GM12878 (cell line): ENCODE measurements at regions not wholly inside any gene's neighbourhood (a gene's known extent, or its start where the extent isn't known, plus 50 kb on each side); places are given as distances from the start of the nearest gene placed in this dataset.

ENCODE experiments used
- ATAC-seq: fragments of 200-7000 bp; cut with Tn5 transposase; 3 replicates; pipeline ENCODE4 v1.9.1; 2020; ENCODE audit warnings: mild to moderate bottlenecking, moderate library complexity
- BruUV-seq: library from RNA; stranded (reverse); fragments of 400-500 nt; replicated peaks from 2 replicates; lab custom pipeline; 2021; lab: Mats Ljungman, UMichigan
- CTCF ChIA-PET: fragments of 300-600 bp; sonication (Branson Sonifier 250); formaldehyde crosslinking; extraction: SDS; loops from one replicate; lab custom pipeline; 2021; ENCODE audit warnings: inconsistent platforms; lab: Yijun Ruan, JAX
- POLR2A ChIA-PET: fragments of 350-600 bp; formaldehyde crosslinking; extraction: SDS; loops from one replicate; lab custom pipeline; 2021; ENCODE audit warnings: inconsistent platforms; lab: Charles Lee
- RAD21 ChIA-PET: fragments of 300-600 bp; sonication (Branson Sonifier 250); formaldehyde crosslinking; loops from one replicate; lab custom pipeline; 2023; ENCODE audit warnings: antibody characterized with exemption; ENCODE audit not compliant: unreplicated experiment; lab: Charles Lee
- SMC1A ChIA-PET: fragments of 300-600 bp; sonication (Branson Sonifier 250); formaldehyde crosslinking; loops from one replicate; lab custom pipeline; 2023; ENCODE audit not compliant: unreplicated experiment, uncharacterized antibody; lab: Charles Lee
- DNase-seq: peaks from one replicate; pipeline ENCODE4 v3.0.0-alpha.2; 2011; ENCODE audit warnings: low read depth, low spot score
- FAIRE-seq: peaks from 3 replicates; lab custom pipeline; 2011; peaks lifted over from hg19 to GRCh38; lab: Jason Lieb, UNC
- H2AFZ ChIP-seq: 2 replicates; pipeline ENCODE4 v1.6.0; 2011; ENCODE audit warnings: low read depth, low read length, control low read depth; ENCODE audit not compliant: control insufficient read depth
- H3K27ac ChIP-seq: 2 replicates; pipeline ENCODE4 v1.5.1; 2011; ENCODE audit warnings: control low read depth; ENCODE audit not compliant: control insufficient read depth, insufficient read depth
- H3K27me3 ChIP-seq, 2 experiments: replicated peaks in 1 of 2; 2 replicates each; pipeline versions ENCODE4 v1.6.0 to v1.6.1; 2011; ENCODE audit warnings: low read length in 1 of 2; ENCODE audit not compliant: control insufficient read depth in 2 of 2, insufficient read depth in 2 of 2
- H3K36me3 ChIP-seq, 2 experiments: 2 replicates each; pipeline ENCODE4 v1.5.1; 2011; ENCODE audit warnings: low read length in 1 of 2; ENCODE audit not compliant: control insufficient read depth in 2 of 2, insufficient read depth in 2 of 2
- H3K4me1 ChIP-seq: 2 replicates; pipeline ENCODE4 v1.6.1; 2011; ENCODE audit warnings: mild to moderate bottlenecking, low read length, moderate library complexity, mixed read lengths; ENCODE audit not compliant: control insufficient read depth, insufficient read depth
- H3K4me2 ChIP-seq: 2 replicates; pipeline ENCODE4 v1.6.0; 2011; ENCODE audit warnings: control low read depth; ENCODE audit not compliant: control insufficient read depth, insufficient read depth
- H3K4me3 ChIP-seq: fragments of 200-600 bp; sonication (generic); 2 replicates; pipeline ENCODE4 v1.5.1; 2016
- H3K79me2 ChIP-seq: 2 replicates; pipeline ENCODE4 v1.6.0; 2011; ENCODE audit warnings: low read length; ENCODE audit not compliant: control insufficient read depth, insufficient read depth
- H3K9ac ChIP-seq: 2 replicates; pipeline ENCODE4 v1.8.0; 2011; ENCODE audit warnings: low read length, control low read depth, mixed read lengths; ENCODE audit not compliant: control insufficient read depth, insufficient read depth
- H3K9me3 ChIP-seq: replicated peaks from 3 replicates; pipeline ENCODE4 v1.5.1; 2011; ENCODE audit warnings: mild to moderate bottlenecking, low read length; ENCODE audit not compliant: control insufficient read depth, insufficient read depth
- H4K20me1 ChIP-seq: 2 replicates; pipeline ENCODE4 v1.6.0; 2011; ENCODE audit not compliant: control insufficient read depth, insufficient read depth
- ASH2L ChIP-seq: fragments of 300-600, 200-600 bp; sonication (generic); IDR thresholded peaks from 2 replicates; pipeline ENCODE4 v1.6.1; 2017; ENCODE audit warnings: low read depth, mild to moderate bottlenecking, borderline replicate concordance
- ATF3 ChIP-seq: IDR thresholded peaks from 2 replicates; pipeline ENCODE4 v1.6.1; 2011; ENCODE audit warnings: low read depth, mild to moderate bottlenecking, low read length, moderate library complexity, borderline replicate concordance; ENCODE audit errors: extremely low read depth
- ETV6 ChIP-seq, 2 experiments: fragments of 450-650 bp in 1 of 2; IDR thresholded peaks in 1 of 2; conservative IDR thresholded peaks in 1 of 2; 2 replicates each; pipeline ENCODE4 v1.6.1; 2014; ENCODE audit warnings: antibody characterized with exemption in 1 of 2, borderline replicate concordance in 1 of 2, low read depth in 1 of 2, mild to moderate bottlenecking in 1 of 2, moderate library complexity in 1 of 2
- FOS ChIP-seq: IDR thresholded peaks from 3 replicates; pipeline ENCODE4 v1.6.1; 2011; ENCODE audit warnings: borderline replicate concordance; ENCODE audit not compliant: insufficient read length; ENCODE audit errors: extremely low read depth
- IRF4 ChIP-seq: IDR thresholded peaks from 2 replicates; pipeline ENCODE4 v1.6.1; 2011; ENCODE audit warnings: low read depth, low read length
- MTA2 ChIP-seq: fragments of 450-650 bp; IDR thresholded peaks from 2 replicates; pipeline ENCODE4 v1.6.1; 2016; ENCODE audit warnings: low read depth, mild to moderate bottlenecking, moderate library complexity
- SKIL ChIP-seq: fragments of 450-650 bp; IDR thresholded peaks from 2 replicates; pipeline ENCODE4 v1.6.1; 2017; ENCODE audit warnings: mild to moderate bottlenecking, low read depth, inconsistent platforms; ENCODE audit not compliant: poor library complexity, severe bottlenecking
- SMC3 ChIP-seq: IDR thresholded peaks from 2 replicates; pipeline ENCODE4 v1.6.1; 2011; ENCODE audit warnings: low read length, improper control_type of control experiment, borderline replicate concordance
- STAT1 ChIP-seq: fragments of 450-650 bp; conservative IDR thresholded peaks from 2 replicates; pipeline ENCODE4 v1.6.1; 2014; ENCODE audit warnings: antibody characterized with exemption, mild to moderate bottlenecking
- TCF3 ChIP-seq: IDR thresholded peaks from 2 replicates; pipeline ENCODE4 v1.6.1; 2012; ENCODE audit warnings: low read depth, mild to moderate bottlenecking, low read length, borderline replicate concordance; ENCODE audit not compliant: insufficient read depth
- USF2 ChIP-seq: IDR thresholded peaks from 2 replicates; pipeline ENCODE4 v1.6.1; 2011; ENCODE audit warnings: low read depth, low read length, improper control_type of control experiment, borderline replicate concordance
- ZBTB4 ChIP-seq: fragments of 450-650 bp; formaldehyde crosslinking; IDR thresholded peaks from 2 replicates; pipeline ENCODE4 v1.4.0; 2022; ENCODE audit warnings: mild to moderate bottlenecking, moderate library complexity
- ZNF384 ChIP-seq: IDR thresholded peaks from 2 replicates; pipeline ENCODE4 v1.6.1; 2012; ENCODE audit warnings: low read depth, mild to moderate bottlenecking, low read length, improper control_type of control experiment, borderline replicate concordance
- ZZZ3 ChIP-seq: IDR thresholded peaks from 2 replicates; pipeline ENCODE4 v1.6.1; 2011; ENCODE audit warnings: low read depth; ENCODE audit not compliant: control insufficient read depth, insufficient read length
- WGBS: methylation state at CpG from one replicate; pipeline ENCODE4 v1.1.6; 2016; ENCODE audit warnings: low lambda C conversion rate; ENCODE audit not compliant: insufficient replicate concordance, insufficient coverage; ENCODE audit errors: missing lambda C conversion rate; 5-methylcytosine and 5-hydroxymethylcytosine counted together
- in situ Hi-C: fragments of 300-500 bp; cut with MboI; formaldehyde crosslinking; loops from 9 replicates; pipeline ENCODE4 v1.14.3; 2018; ENCODE audit warnings: mixed read lengths
- intact Hi-C: fragments of 100-400 bp; cut with micrococcal nuclease; formaldehyde crosslinking; loops from one replicate; pipeline ENCODE4 v1.14.2; 2022; ENCODE audit not compliant: unreplicated experiment

- no peak for TF ChIP-seq ZBTB4 (CRISPR knock-in tag)
- TF ChIP-seq SMC3: no peak
- no peak for TF ChIP-seq ATF3
Measured at GRCh38 chr15:69562116-69562515, 109.5 kb downstream of the RPLP1 start (continued).

- H3K4me1 ChIP-seq: no peaks in the 10 kb centered on the region
- H3K9ac ChIP-seq: no peak overlapping the region
- H4K20me1 ChIP-seq: no peaks in the 10 kb centered on the region
- no peaks in the 10 kb centered on the region for H3K9me3 ChIP-seq
- H3K36me3 ChIP-seq: no peaks in the 10 kb centered on the region
- ChIA-PET POLR2A (no interaction called here), RAD21 (no interaction called here), CTCF (no interaction called here), SMC1A (no interaction called here)
- H3K4me2 ChIP-seq: no peak overlapping the region
- no peak overlapping the region for H3K27ac ChIP-seq
- no peak overlapping the region for H3K4me3 ChIP-seq
- ATAC-seq (no peak), DNase-seq (no peak), FAIRE-seq (no peak)
- H2AFZ ChIP-seq: no peak overlapping the region
- in situ Hi-C loops (no loop called here), intact Hi-C loops (no loop called here)
- H3K27me3 ChIP-seq: peaks cover 1 to 3% of the 10 kb centered on the region in 2 experiments
- no peaks in the 10 kb centered on the region for H3K79me2 ChIP-seq
- BruUV-seq: no TSS peak
- WGBS: 89% methylated on average over 4 of the region's 4 CpGs
- TF ChIP-seq TCF3 (no peak), ZZZ3 (no peak), SKIL (no peak), STAT1 (no peak), ASH2L (no peak), USF2 (no peak), FOS (no peak), ETV6 (conservative IDR thresholded peaks at IDR 0.05 in 1 of 2, IDR thresholded peaks at IDR 0.05 in 1 of 2; ENCODE audit: borderline replicate concordance in 1 of 2, low read depth in 1 of 2) (no peak), ZNF384 (no peak), MTA2 (no peak), IRF4 (no peak)
Measured at GRCh38 chr15:69562564-69562963, 109.9 kb downstream of the RPLP1 start.
